COR-L47 (cell line): ENCODE measurements at regions not wholly inside any gene's neighbourhood (a gene's known extent, or its start where the extent isn't known, plus 50 kb on each side); places are given as distances from the start of the nearest gene placed in this dataset.
A peak's percentile ranks its signal among the peaks of the same experiment; 100 is the strongest.
"Not testable (repeated sequence)": the region's sequence is repeated elsewhere in the genome, so short reads cannot be mapped to it uniquely, and the experiment has no call there.

Experiments
- DNase-seq: peaks from one replicate; lab custom pipeline; 2025; lab: John Stamatoyannopoulos, UW

DNA sequence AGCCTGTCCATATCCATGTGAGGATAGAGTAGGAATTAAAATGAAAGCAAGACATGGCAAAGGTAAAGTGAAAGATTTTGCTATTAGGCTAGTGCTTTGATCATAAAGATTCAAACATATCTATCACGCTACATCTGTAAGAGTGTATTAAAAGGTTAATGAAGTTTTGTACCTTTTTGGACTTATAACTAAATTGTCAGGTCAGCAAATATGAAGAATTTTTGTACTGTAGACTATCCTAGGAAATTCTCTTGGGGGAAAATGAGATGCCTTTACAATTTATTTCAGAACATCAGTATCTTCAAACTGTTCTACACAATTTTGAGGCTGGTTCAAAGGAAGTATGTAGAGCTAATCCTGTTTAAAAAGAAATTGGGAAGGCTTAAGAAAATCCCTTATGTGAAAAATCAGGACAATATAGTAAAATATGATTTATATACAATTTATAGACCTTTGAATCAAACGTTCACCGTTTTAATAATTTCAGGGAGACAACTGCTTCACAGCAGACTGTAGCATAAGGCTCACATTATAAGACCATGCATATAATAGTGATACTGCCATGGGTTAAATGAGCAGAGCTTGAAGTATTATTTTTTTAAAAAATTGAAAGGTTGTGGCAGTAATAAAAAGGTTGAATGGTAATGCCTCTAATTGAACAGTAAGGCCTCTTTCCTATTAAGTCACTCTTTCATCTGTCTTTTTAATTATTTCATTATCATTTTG is 639.5 kb upstream of the ARRDC3 start:
- DNase-seq: no peak

DNA sequence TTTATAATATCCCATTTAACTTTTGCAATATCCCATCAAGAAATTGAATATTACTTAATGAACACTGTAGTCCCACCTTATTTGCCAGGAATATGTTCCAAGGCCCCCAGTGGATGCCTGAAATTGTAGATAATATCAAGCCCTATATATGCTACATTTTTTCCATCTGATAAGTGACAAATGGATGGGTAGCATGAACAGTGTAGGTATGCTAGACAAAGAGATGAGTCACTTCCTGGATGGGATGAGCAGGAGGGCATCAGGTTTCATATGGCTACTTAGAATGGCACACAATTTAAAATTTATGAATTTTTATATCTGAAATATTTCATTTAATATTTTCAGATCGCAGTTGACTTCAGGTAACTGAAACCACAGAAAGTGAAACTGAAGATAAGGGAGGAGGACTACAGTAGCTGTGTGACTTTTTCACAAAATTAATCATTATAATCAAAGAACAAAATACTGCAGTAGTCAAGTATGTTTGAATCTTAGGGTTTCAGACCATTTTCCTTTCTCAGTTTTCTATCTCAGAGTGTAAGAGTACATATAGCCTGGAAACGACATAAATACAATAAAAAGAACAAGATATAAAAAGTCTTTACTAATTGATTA is 636.4 kb upstream of the ARRDC3 start:
- DNase-seq: no peak

- no peak for DNase-seq
Observed at GRCh38 chr5:92017776-92018175, 634.7 kb upstream of the ARRDC3 start.

- DNase-seq: not testable (repeated sequence)
Observed at GRCh38 chr5:92011845-92012244, 628.7 kb upstream of the ARRDC3 start.

- DNase-seq: peak; percentile 57
Observed at GRCh38 chr5:92003806-92004205, 620.7 kb upstream of the ARRDC3 start.

- no peak for DNase-seq
Observed at GRCh38 chr5:92002721-92003274, 619.7 kb upstream of the ARRDC3 start.

GRCh38 chr5:91998774-91999173 is 615.7 kb upstream of the ARRDC3 start:
- no peak for DNase-seq

GRCh38 chr5:91983869-91984268 is 600.8 kb upstream of the ARRDC3 start:
- no peak for DNase-seq

GRCh38 chr5:91978221-91978882 is 595.2 kb upstream of the ARRDC3 start:
- peak; percentile 82 for DNase-seq

- peak; percentile 57 for DNase-seq
Observed at GRCh38 chr5:91977579-91977978, 594.5 kb upstream of the ARRDC3 start.

DNA sequence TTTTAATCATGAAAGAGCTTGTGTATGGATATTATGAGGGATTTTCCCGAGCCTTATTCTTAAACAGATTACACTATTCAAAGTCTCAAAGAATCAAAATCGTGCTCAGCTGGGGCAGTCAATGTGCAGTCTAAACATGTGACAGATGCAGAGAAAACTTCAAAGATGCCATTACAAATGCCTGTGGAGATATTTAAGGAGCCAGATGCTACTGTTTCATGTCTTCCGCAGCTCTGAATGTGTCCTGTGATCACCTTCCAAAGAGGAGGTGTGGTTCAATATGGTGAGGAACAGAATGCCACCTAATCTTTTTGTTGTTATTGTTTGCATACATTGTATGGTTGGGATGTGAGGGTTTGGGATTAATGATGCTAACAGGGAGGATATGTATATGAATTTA is 593.3 kb upstream of the ARRDC3 start:
- no peak for DNase-seq

- no peak for DNase-seq
Observed at GRCh38 chr5:91963166-91963565, 580.0 kb upstream of the ARRDC3 start.

DNA sequence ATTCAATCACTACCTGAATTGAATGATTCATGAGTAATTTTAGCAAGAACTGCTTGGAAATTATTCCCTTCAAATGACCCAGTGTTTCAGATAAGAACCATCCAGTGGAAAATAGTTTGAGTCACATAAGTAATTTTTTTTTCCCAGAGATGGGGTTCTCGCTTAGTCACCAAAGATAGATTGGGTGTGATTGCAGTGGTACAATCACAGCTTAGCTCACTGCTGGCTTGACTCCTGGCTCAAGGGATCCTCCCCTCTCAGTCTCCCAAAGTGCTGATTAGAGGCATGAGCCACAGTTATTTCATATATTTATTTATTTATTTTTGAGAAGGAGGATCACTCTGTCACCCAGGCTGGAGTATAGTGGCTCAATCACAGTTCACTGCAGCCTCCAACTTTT is 574.5 kb upstream of the ARRDC3 start:
- no peak for DNase-seq

DNA sequence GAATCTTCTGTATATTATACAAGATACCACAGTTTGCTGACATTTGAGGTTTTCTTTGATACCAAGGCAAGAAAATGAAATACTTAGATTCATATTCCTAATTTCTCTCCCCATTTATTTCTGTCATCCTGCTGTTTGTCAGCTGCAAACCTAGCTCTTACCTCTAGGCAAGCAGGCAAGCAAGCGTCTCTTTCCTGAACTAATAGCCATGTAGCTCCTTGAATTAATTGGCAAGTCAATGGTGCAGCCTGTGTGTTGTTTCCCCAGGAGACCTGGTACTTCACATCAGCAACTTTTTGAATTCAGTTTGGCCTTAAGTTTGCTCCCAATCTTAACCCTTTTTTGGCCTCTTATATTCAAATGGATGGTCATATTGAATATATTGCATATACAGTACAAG is 573.6 kb upstream of the ARRDC3 start:
- DNase-seq: no peak

- DNase-seq: no peak
Observed at GRCh38 chr5:91955610-91956009, 572.5 kb upstream of the ARRDC3 start.

GRCh38 chr5:91954136-91954535 is 571.0 kb upstream of the ARRDC3 start:
- no peak for DNase-seq

GRCh38 chr5:91950328-91950727 is 567.2 kb upstream of the ARRDC3 start:
- DNase-seq: no peak

- DNase-seq: no peak
Observed at GRCh38 chr5:91946870-91947269, 563.8 kb upstream of the ARRDC3 start.

GRCh38 chr5:91941588-91941987 is 558.5 kb upstream of the ARRDC3 start:
- DNase-seq: no peak

DNA sequence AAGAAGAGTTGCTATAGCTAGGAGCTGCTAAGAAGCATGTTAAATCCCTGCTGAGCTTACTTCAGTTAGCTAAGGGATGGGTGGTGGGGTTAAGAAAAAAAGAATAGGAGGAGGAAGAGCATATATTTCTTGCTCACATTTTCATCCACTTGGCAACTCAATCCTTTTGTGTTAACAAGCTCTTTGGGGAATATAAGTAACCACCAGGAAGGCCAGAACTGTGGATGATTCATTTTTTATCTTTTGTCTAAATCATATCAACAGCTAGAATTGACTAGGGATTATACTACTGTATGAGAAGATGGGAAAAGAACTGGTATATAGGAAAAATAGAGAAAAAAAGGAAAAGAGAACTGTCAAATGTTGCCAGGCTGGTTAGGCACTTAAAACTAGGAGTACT is 555.3 kb upstream of the ARRDC3 start:
- DNase-seq: no peak

- no peak for DNase-seq
Observed at GRCh38 chr5:91937121-91937520, 554.0 kb upstream of the ARRDC3 start.

- no peak for DNase-seq
Observed at GRCh38 chr5:91929522-91929817, 546.4 kb upstream of the ARRDC3 start.
